ELF-1 (cell line): ENCODE measurements at regions not wholly inside any gene's neighbourhood (a gene's known extent, or its start where the extent isn't known, plus 50 kb on each side); places are given as distances from the start of the nearest gene placed in this dataset.
A peak's percentile ranks its signal among the peaks of the same experiment; 100 is the strongest.
"Not testable (repeated sequence)": the region's sequence is repeated elsewhere in the genome, so short reads cannot be mapped to it uniquely, and the experiment has no call there.

Experiments used
- DNase-seq: peaks from one replicate; pipeline ENCODE4 v3.0.0-alpha.2; 2016; ENCODE audit warnings: low read depth, low spot score

DNA sequence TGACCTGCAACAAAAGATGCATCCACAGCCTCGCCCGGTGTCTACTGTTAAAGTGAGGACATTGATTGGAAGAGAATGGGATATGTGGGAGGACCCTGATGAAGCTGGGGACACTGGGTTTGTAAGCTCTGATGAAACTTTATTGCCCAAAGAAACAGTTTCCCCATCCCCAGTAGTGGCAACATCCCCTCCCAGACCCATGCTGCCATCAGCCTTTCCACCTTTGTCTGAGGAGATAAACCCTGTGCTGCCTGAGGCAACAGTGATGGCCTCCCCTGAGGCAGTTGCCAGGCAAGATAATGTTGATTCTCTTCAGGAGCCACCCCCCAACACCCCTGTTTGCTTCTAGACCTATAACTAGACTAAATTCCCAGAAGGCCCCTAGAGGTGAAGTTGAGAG is 234.0 kb downstream of the TFAP2B start:
- not testable (repeated sequence) for DNase-seq

DNA sequence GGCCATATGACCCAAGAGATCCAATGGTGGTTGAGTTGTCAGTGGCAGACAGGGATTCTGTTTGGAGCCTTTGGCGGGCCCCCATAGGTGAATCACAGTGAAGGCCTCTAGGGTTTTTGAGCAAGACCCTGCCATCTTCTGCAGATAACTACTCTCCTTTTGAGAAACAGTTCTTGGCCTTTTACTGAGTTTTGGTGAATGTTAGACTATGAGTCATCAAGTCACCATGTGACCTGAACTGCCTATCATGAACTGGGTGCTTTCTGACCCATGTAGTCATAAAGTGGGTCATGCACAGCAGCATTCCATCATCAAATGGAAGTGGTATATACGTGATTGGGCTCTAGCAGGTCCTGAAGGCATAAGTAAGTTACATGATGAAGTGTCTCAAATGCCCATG is 236.6 kb downstream of the TFAP2B start:
- DNase-seq, result not testable (repeated sequence)

DNA sequence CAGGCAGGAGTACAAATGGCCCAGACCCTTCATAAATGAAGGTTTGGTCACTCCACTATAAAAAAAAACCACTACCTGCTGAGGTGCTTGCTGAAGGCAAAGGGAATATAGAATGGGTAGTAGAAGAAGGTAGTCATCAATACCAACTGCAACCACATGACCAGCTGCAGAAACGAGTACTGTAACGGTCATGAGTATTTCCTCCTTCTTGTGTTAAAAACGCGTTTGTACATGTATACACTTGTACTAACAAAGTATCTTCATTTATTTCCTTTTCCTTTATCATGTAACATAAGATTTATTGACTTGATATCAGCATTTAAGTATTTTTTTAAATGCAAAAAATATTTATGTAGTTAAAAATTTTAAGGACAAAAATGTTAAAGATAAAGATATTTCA is 238.6 kb downstream of the TFAP2B start:
- DNase-seq, result no peak

DNA sequence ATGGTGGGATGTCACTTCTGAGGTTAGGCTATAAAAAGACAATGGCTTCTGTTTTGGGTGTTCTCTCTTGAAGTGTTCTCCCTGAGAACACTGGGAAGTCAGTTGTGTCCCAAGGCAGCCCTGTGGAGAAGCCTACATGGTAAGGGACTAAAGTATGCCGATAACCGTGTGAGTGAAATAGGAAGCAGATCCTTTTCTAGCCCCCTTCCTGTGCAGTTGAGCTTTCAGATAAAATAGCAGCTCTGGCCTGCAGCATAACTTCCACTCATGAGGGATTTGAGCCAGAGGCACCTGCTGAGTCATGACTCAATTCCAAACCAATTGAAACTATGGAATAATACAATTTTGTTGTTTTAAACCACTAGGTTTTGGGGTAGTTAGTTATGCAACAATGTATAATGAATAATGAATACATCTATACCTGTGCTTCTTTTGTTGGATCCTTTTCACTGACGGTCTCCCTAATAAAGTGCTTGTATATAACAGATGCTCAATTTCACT is 241.6 kb downstream of the TFAP2B start:
- DNase-seq, result no peak

DNA sequence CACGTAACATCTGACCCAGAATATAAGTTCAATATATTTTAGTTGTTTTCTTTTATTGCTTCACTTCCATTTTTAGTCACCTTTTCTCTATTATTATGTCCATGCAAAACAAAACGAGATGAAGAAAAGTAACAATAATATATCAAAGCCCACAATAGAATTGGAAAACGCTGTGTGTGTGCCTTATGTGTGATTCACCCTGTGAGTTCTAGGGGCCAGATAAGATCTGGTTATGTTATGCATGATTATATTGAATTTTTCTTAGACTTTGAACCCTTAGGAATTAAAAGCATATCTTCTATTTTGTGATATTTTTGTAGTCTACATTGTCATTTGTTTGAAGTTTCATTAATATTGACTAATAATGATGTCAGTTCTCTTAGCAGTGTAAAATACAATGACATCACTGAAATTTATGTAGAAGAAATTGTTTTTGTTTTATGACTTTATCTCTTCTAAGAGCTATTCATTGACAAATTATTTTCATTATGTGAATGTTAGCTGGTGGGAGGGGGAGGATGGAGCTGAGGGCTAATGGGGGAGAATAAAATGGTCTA is 243.6 kb downstream of the TFAP2B start:
- DNase-seq, result no peak

DNA sequence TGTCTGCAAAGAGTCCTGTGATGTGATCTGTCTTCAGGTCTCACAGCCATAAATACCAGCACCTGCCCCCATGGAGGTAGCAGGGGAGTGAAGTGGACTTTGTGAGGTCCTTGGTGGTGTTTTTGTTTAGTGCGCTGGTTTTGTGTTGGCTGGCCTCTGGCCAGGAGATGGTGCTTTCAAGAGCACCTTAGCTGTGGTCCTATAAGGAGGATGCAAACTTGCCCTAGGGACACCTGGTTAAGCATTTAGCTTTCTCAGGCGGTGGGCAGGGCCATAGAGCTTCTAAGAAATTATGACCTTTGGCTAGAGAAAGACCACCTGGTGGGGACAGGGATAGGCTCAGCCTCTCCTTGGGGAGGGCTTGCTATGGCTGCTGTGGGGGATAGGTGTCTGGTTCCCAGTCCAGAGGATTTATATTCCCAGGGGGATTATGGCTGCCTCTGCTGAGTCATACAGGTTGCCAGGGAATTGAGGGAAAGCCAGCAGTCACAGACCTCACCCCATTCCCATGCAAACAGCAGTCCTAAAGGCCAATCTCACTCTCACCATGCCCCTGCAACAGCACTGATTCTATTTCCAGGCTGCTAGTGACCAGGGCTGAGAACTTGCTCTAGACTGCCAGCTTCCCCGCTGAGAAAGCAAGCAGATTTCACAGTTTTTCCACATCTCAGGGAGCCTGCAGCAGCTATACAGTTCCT is 259.3 kb downstream of the TFAP2B start:
- DNase-seq, result peak; percentile 65

DNA sequence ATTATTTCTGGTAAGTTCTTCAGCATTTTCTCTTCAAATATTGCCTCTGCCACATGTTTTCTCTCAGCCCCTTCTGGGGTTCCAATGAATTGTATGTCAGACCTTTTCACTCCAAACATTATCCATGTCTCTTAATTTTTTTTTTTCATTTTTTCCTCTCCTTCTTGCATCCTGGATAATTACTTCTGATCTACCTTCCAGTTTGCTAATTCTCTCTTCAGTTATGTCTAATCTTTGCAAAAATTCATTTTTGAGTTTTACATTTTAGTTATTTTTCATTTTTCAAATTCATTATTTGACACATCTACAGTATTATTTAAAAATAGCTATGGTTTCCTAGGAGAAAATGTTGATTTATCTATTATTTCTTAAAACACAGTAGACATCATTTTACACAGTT is 271.7 kb downstream of the TFAP2B start:
- DNase-seq, result no peak

DNA sequence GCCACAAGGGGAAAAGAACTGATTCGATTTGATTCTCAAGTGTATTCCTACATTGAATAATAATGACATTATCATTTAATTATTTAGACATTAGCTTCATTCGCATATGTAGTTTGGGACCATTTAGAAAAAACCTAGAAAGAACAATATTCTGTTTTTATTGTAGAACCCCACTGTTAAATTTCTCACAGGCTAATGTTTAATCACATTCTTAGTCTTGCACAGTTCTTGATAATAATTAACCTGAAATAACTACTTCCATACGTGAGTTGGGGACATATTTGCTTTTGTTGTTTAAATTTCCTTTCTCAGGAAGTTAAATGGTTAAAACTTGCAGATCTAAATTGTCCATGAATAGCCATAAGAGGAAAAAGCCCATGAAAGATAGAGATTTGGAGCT is 275.2 kb downstream of the TFAP2B start:
- no peak for DNase-seq

DNA sequence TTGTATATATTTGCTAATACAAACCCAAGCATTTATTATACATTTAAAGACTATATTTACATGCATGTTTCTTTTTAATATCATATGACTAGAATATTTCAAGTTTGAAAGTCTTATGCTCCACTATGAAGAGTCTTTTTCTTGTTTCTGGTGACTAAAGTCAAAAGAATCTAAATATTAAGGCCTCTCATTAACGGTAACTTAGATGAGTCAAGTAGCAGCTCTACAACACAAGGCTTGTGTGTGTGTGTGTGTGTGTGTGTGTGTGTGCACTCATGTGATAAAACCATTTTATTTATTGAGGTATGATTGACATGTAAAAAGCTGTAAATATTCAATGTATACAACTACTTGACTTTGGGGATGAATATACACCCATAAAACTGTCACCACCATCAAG is 275.6 kb downstream of the TFAP2B start:
- DNase-seq, result no peak

DNA sequence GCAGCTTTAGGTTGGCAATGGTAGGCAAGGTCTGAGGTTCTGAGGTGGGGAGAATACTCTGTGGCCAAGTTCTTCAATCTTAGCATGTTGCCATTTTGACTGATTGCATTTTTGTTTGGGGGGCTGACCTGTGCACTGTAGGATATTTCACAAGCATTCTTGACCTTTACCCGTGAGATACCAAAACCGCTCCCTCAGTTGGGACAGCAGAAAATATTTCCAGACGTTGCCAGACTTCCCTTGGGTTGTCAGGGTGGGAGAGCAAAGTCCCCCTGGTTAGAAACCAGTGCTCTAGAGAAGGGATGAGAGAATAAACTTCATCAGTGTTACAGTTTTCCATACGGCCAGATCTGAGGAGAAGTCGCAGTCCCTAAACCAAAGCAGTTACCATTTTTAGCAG is 279.6 kb downstream of the TFAP2B start:
- no peak for DNase-seq

DNA sequence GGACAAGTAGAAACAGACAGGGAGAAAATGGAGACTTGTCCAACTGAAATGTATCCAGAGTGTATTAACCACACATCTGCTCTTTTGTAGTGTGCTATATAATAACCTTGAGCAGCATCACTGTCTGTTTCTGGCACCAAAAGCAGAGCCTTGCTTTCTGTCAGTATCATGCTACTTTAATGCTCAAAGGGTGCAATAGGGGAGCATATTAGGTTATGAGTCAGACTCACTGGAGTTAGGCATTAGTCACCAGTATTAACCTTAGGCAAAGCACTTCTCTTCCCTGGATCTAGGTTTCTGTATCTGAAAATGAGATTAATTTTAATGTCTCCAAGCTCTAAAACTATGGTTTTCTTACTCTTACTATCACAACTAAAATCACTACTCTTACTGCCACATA is 280.1 kb downstream of the TFAP2B start:
- no peak for DNase-seq

DNA sequence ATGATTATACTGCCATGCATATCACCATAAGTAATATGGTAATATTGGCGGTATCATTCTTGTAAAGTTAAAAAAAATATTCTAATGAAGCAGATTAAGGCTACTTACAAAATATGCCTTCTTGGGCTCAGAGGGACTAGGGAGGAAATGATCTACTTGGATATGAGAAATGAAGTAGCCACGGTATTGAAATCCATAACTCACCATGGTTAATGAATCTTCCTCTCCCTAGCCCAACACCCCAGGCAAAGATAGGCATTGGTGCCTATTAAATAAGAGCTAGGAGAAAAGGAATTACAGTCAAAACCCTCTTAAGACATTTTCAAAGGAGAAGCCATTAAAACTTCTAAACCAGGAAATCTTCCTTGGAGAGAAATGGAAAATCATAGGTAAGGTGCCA is 280.5 kb downstream of the TFAP2B start:
- no peak for DNase-seq

DNA sequence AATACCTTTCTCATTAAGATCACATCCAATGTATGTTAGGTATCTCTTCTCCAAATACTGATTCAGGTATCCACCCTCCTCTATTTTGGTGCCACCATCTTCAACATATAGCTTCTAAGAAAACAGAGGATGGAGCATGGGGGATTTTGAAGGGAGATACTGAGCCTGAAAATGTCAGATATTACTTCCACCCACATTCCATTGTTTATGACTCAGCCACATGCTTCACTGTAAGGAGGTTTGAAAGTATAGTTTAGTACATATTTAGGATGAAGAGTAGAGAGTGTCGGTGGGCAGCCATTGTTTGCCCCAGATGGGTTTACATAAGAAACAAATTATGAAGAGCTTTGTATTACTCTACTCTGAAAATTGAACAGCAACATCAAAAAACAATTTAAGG is 286.7 kb downstream of the TFAP2B start:
- no peak for DNase-seq

DNA sequence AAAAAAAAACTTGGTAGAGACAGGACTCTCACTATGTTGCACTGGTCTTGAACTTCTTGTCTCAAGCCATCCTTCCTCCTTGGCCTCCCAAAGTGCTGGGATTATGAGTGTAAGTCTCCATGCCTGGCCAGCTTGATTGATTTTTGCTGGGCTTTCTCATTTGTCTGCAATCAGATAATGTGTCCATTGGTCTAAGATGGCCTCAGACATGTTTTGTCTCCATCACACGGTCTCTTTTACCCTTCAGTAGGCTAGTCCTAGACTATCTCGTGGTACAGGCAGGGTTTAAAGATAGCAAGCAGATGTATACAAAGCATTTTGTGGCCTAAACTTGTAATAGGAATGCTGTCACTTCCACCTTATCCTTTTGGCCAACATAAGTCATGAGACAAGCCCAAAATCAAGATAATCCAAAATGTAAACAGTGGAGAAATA is 289.1 kb downstream of the TFAP2B start:
- DNase-seq, result no peak

DNA sequence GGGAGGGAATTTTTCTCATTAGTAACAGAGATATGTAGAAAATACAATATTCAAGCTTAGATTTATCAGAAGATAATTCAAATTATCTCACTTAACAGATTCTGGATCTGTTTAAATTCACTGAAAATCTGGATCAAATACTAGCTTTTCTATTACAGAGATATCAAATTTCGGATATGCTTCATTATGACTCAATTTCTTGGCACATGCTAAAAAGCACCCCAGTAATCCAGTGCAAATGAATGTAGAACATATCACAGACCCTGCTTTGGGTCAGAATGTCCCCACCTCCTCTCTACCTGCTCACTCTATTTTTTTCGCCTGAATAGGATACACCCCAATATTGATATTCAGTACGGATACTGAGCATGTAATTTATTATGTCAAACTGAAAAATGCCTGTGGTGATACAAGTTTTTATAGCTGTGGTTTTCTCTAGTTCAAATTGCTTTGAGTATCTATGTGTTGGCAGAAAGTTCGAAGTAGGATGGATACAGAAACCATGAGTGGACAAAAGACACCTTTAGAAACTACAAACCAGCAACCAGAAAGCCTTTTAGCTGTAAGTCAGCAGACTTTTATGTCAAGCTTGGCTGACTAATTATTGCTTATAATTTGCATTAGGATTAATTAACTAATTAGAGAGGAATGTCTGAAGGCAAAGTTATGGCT is 290.0 kb downstream of the TFAP2B start:
- DNase-seq, result no peak

DNA sequence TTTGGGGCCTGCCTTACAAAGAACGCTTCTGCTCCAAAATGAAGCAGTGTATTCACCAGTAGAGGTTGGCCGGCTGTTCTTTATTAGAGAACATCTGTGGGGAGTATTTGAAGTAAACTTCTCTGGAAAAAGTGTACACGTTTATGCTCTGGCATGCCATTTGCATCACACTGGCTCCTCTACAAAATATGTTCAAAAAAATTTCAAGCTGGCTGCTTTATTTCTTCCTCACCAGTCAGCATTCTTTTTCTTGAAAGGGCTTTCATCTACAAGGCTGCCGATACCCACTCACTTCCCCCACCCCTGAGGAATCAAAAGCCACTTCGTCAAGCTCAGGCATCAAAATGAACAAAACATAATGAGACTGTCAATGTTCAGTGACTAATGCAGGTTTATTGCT is 294.1 kb downstream of the TFAP2B start:
- no peak for DNase-seq

DNA sequence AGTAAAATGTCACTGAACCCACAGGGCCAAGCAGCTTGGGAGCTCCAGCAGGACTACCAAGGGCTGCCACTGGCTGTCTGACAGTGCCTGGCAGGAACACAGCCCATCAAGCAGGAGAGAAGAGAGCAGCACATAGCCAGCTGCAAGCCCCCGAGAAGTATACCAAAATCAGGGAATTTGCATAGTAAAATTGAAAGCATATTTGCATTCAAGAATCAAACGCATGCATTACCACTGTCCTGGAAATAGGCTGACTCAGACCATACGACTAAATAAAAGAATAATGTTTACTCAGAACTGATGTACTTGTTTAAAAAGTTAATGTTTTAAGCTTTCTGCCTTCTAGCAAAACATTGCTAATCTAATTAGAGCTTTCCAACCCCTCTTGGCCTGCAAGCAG is 298.1 kb downstream of the TFAP2B start:
- no peak for DNase-seq

DNA sequence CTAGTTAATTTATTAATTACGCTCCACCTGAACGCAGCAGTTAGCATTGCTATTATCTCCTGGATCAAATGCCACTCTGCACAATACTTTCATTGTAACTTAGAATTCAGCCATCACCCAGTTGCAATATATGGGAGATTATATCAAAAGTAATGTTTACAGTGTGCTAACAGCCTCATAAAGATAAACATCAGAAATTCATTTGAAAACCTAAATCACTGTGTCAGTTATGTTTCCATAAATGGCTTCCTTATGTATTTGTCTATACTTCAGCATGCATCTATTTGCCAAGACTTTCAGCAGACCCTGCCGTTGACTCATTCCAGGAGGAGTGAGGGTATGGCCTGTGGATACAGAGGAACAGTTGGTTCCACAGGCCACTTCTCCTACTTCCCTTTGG is 300.1 kb downstream of the TFAP2B start:
- no peak for DNase-seq

DNA sequence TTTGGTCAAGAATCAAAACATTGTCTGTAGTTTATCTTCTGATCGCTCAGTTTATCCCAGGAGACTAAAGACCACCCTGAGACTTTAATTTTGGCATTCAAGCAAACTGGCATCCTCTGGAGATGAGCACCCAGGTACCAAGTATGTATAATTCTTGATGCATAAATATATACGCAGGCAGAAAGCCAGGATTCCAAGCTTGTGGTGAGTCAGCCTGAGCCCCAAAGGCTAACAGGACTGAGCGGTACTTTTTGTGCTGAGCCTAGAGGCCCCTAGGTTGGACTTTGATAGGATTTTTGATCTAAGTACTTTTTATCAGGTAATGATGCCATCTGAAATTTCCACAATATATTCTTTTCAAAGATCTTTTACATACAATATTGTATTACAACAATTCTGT is 301.3 kb downstream of the TFAP2B start:
- DNase-seq, result no peak

DNA sequence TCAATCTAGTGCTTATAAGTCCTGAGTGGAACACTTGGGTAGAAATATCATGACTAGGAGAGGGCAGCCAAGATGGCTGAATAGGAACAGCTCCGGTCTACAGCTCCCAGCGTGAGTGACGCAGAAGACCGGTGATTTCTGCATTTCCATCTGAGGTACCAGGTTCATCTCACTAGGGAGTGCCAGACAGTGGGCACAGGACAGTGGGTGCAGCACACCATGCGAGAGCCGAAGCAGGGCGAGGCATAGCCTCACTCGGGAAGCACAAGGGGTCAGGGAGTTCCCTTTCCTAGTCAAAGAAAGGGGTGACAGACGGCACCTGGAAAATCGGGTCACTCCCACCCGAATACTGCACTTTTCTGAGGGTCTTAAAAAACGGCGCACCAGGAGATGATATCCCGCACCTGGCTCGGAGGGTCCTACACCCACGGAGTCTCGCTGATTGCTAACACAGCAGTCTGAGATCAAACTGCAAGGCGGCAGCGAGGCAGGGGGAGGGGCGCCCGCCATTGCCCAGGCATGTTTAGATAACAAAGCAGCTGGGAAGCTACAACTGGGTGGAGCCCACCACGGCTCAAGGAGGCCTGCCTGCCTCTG is 302.8 kb downstream of the TFAP2B start:
- DNase-seq, result not testable (repeated sequence)

DNA sequence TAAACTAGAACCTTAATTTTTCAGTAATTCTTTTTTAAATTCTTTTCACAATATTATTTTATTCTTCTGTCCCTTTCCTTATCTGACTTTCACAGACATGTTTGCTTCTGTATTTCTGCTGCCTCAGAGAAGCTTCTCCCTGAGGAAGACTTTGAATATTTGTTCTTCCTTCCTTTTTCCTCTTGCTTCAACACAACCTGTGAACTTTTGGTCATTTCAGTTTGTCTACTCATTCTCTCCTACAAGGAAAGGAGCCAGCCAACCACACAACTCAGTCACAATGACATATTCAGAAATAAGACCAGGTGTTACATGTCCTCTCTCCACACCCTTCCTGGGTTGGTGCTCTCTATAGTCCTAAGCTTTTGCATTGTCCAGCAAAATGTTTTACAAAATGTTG is 310.4 kb downstream of the TFAP2B start:
- no peak for DNase-seq

DNA sequence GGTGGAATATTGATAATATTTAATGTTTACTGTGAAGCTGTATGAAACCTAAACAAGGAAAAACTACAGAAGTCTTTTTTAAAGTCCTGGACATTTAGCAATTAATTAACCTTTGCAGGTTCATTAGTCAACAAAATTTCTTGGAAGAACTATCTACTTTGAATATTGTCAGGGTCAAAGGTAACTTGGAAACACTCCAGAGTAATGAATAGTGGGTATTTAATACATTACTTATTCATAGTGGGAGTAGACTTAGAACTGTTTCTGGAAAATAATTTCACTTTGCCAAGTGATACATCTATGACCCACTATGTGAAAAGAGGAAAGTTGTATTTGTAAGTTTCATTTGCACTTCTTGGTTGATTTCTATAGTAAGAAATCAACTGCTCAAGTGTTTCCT is 319.1 kb downstream of the TFAP2B start:
- DNase-seq, result no peak

DNA sequence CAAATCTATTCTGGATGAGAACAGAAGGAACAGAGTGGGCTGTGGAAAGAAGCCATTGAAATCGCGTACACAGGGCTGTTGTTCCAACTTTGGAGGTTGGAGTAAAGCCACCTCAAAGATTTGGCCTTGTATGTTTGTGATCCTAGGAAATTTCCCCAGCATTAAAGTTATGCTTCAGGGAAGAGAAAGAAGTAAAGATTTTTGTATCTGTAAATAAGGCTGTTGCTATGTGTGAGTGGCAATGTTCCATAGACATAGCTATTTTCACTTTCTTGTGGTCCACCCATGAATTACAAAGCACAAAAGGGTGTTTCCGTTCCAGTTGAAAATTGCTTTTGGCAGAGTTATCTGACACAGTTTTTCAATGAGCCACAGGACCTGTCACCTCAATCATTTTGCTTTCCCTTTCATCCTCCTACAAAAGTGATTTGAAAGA is 321.3 kb downstream of the TFAP2B start:
- DNase-seq, result no peak
